A549 (cell line): ENCODE measurements at regions not wholly inside any gene's neighbourhood (a gene's known extent, or its start where the extent isn't known, plus 50 kb on each side); places are given as distances from the start of the nearest gene placed in this dataset.

Experiments
- ATAC-seq, 2 experiments: fragments of 200-7000 bp in 1 of 2; fragments of >200 bp in 1 of 2; cut with Nextera tagmentation in 1 of 2; cut with Tn5 transposase in 1 of 2; 3 replicates each; pipeline versions ENCODE4 v1.8.0 to v1.9.1; 2018 to 2020; ENCODE audit warnings: mild to moderate bottlenecking in 1 of 2, moderate library complexity in 1 of 2
- CTCF ChIA-PET: fragments of 300-600 bp; sonication (Branson Sonifier 250); formaldehyde crosslinking; extraction: SDS; loops from one replicate; lab custom pipeline; 2021; ENCODE audit warnings: antibody characterized with exemption, inconsistent platforms; lab: Yijun Ruan, JAX
- POLR2A ChIA-PET: fragments of 350-600 bp; formaldehyde crosslinking; extraction: SDS; loops from one replicate; lab custom pipeline; 2021; ENCODE audit warnings: antibody characterized with exemption, inconsistent platforms; lab: Yijun Ruan, JAX
- DNase-seq, 2 experiments: peaks; one replicate each; pipeline versions ENCODE4 v3.0.0 to v3.0.0-alpha.2; 2011 to 2016; ENCODE audit warnings: low read depth in 1 of 2, low spot score in 1 of 2
- FAIRE-seq: peaks from 2 replicates; lab custom pipeline; 2011; peaks lifted over from hg19 to GRCh38; lab: Jason Lieb, UNC
- H3K27ac ChIP-seq, 2 experiments: fragments of >200 bp; sonication (Bioruptor Twin); formaldehyde crosslinking; 3 replicates each; pipeline ENCODE4 v1.5.1; 2016 to 2017
- H3K4me1 ChIP-seq: fragments of >200 bp; sonication (Bioruptor Twin); formaldehyde crosslinking; 3 replicates; pipeline ENCODE4 v1.6.1; 2016
- H3K4me2 ChIP-seq: fragments of >200 bp; sonication (Bioruptor Twin); formaldehyde crosslinking; 3 replicates; pipeline ENCODE4 v1.6.1; 2016
- H3K4me3 ChIP-seq: fragments of >200 bp; sonication (Bioruptor Twin); formaldehyde crosslinking; 3 replicates; pipeline ENCODE4 v1.5.1; 2016
- H3K9me3 ChIP-seq: fragments of >200 bp; sonication (Bioruptor Twin); formaldehyde crosslinking; 3 replicates; pipeline ENCODE4 v1.6.1; 2016
- CHD4 ChIP-seq: fragments of 200-600 bp; sonication (generic); IDR thresholded peaks from 2 replicates; pipeline ENCODE4 v1.6.1; 2016; ENCODE audit warnings: antibody characterized with exemption, mild to moderate bottlenecking, borderline replicate concordance
- E2F6 ChIP-seq: IDR thresholded peaks from 2 replicates; pipeline ENCODE4 v1.6.1; 2012; ENCODE audit warnings: low read depth, borderline replicate concordance
- EHF ChIP-seq: fragments of 250-450 bp; sonication (Bioruptor Pico); IDR thresholded peaks from 2 replicates; pipeline ENCODE4 v1.5.0; 2020; ENCODE audit warnings: mild to moderate bottlenecking
- ELK1 ChIP-seq: fragments of 150-350 bp; IDR thresholded peaks from 2 replicates; pipeline ENCODE4 v1.6.1; 2014; ENCODE audit warnings: low read depth, mild to moderate bottlenecking, low read length
- EP300 ChIP-seq, 2 experiments: fragments of >200 bp; sonication (Bioruptor Twin); formaldehyde crosslinking; IDR thresholded peaks; 2 replicates in 1 of 2; 3 replicates in 1 of 2; pipeline ENCODE4 v1.6.1; 2016 to 2017
- FOSL2 ChIP-seq, 2 experiments: fragments of 450-650 bp in 1 of 2; fragments of >200 bp in 1 of 2; sonication (Bioruptor Twin) in 1 of 2; formaldehyde crosslinking; IDR thresholded peaks; 2 replicates each; pipeline versions ENCODE4 v1.5.0 to v1.6.1; 2016 to 2020; ENCODE audit warnings: mild to moderate bottlenecking in 1 of 2, moderate library complexity in 1 of 2
- FOXS1 ChIP-seq: fragments of 250-450 bp; sonication (Bioruptor Pico); IDR thresholded peaks from 2 replicates; pipeline ENCODE4 v1.5.0; 2020; ENCODE audit warnings: mild to moderate bottlenecking, moderate library complexity
- HDAC2 ChIP-seq: fragments of 200-600 bp; sonication (generic); IDR thresholded peaks from 2 replicates; pipeline ENCODE4 v1.6.1; 2016
- HMGXB4 ChIP-seq: fragments of 250-450 bp; sonication (Bioruptor Pico); IDR thresholded peaks from 2 replicates; pipeline ENCODE4 v1.5.0; 2021; ENCODE audit warnings: mild to moderate bottlenecking, moderate library complexity, borderline replicate concordance
- JUNB ChIP-seq: fragments of >200 bp; sonication (Bioruptor Twin); formaldehyde crosslinking; IDR thresholded peaks from 2 replicates; pipeline ENCODE4 v1.6.1; 2016
- MAFK ChIP-seq: fragments of 450-650 bp; IDR thresholded peaks from 2 replicates; pipeline ENCODE4 v1.6.1; 2014; ENCODE audit not compliant: partially characterized antibody
- MAX ChIP-seq: IDR thresholded peaks from 2 replicates; pipeline ENCODE4 v1.6.1; 2012
- MYC ChIP-seq: IDR thresholded peaks from 2 replicates; pipeline ENCODE4 v1.6.1; 2012; ENCODE audit warnings: mild to moderate bottlenecking, inconsistent platforms, low read length, improper control_type of control experiment, borderline replicate concordance
- NPAS2 ChIP-seq: fragments of 250-450 bp; sonication (Bioruptor Pico); IDR thresholded peaks from 2 replicates; pipeline ENCODE4 v1.8.0; 2022; ENCODE audit warnings: mild to moderate bottlenecking, moderate library complexity, borderline replicate concordance
- NR3C1 ChIP-seq: fragments of >200 bp; sonication (Bioruptor Twin); formaldehyde crosslinking; IDR thresholded peaks from 3 replicates; pipeline ENCODE4 v1.6.1; 2017
- PBX3 ChIP-seq: IDR thresholded peaks from 2 replicates; pipeline ENCODE4 v1.6.1; 2012
- POLR2A ChIP-seq: IDR thresholded peaks from 2 replicates; pipeline ENCODE4 v1.6.1; 2012; ENCODE audit warnings: mild to moderate bottlenecking, low read length
- RAD21 ChIP-seq, 2 experiments: fragments of >200 bp in 1 of 2; sonication (Bioruptor Twin) in 1 of 2; formaldehyde crosslinking in 1 of 2; IDR thresholded peaks in 1 of 2; conservative IDR thresholded peaks in 1 of 2; 2 replicates in 1 of 2; 3 replicates in 1 of 2; pipeline ENCODE4 v1.6.1; 2012 to 2018; ENCODE audit warnings: inconsistent platforms in 1 of 2
- SREBF2 ChIP-seq: fragments of 450-650 bp; IDR thresholded peaks from 2 replicates; pipeline ENCODE4 v1.6.1; 2014; ENCODE audit warnings: mild to moderate bottlenecking, moderate library complexity
- TFCP2L1 ChIP-seq: fragments of 250-450 bp; sonication (Bioruptor Pico); IDR thresholded peaks from 2 replicates; pipeline ENCODE4 v1.5.0; 2021; ENCODE audit warnings: mild to moderate bottlenecking
- ZNF302 ChIP-seq: fragments of 250-450 bp; sonication (Bioruptor Pico); IDR thresholded peaks from 2 replicates; pipeline ENCODE4 v1.9.0; 2021; ENCODE audit warnings: inconsistent platforms, mild to moderate bottlenecking, moderate library complexity
- ZSCAN20 ChIP-seq: fragments of 250-450 bp; sonication (Bioruptor Pico); IDR thresholded peaks from 2 replicates; pipeline ENCODE4 v1.8.0; 2022; ENCODE audit warnings: mild to moderate bottlenecking, moderate library complexity
- WGBS: methylation state at CpG from one replicate; pipeline ENCODE4 v1.1.6; 2017; ENCODE audit errors: missing lambda C conversion rate; 5-methylcytosine and 5-hydroxymethylcytosine counted together

- Histone ChIP-seq H3K4me2 (no peak overlapping the region), H3K4me1 (no peaks in the 10 kb centered on the region), H3K9me3 (no peaks in the 10 kb centered on the region), H3K4me3 (no peak overlapping the region), H3K27ac (no peak overlapping the region)
- POLR2A ChIA-PET: no interaction called here
- CTCF ChIA-PET: no interaction called here
- 2% methylated on average over 5 of the region's 5 CpGs for WGBS
- no peak for TF ChIP-seq ELK1
- no peak for TF ChIP-seq MYC
- ATAC-seq: no peak
- no peak for DNase-seq
- no peak for FAIRE-seq
Observed at GRCh38 chr11:87659807-87660206, 515.4 kb downstream of the RAB38 start.

GRCh38 chr11:87645626-87646025, 529.6 kb downstream of the RAB38 start:
- TF ChIP-seq EP300 (IDR thresholded peaks at IDR 0.05): no peak
- no peak for TF ChIP-seq JUNB
- TF ChIP-seq FOSL2 (IDR thresholded peaks at IDR 0.05): no peak
- TF ChIP-seq FOSL2 (CRISPR knock-in tag; IDR thresholded peaks at IDR 0.05): no peak
- Histone ChIP-seq H3K27ac (no peak overlapping the region), H3K4me3 (no peak overlapping the region), H3K4me2 (no peak overlapping the region), H3K9me3 (no peaks in the 10 kb centered on the region), H3K4me1 (no peaks in the 10 kb centered on the region)
- 17% methylated on average over 1 of the region's 1 CpG for WGBS
- POLR2A ChIA-PET: no interaction called here
- FAIRE-seq: no peak
- CTCF ChIA-PET: no interaction called here
- DNase-seq: no peak
- no peak for ATAC-seq

- ATAC-seq (no peak), FAIRE-seq (no peak), DNase-seq (no peak)
- H3K27ac ChIP-seq: no peak overlapping the region
- ChIA-PET CTCF (no interaction called here), POLR2A (no interaction called here)
- no peaks in the 10 kb centered on the region for H3K9me3 ChIP-seq
- H3K4me3 ChIP-seq: no peak overlapping the region
- TF ChIP-seq ZNF302 (CRISPR knock-in tag): no peak
- TF ChIP-seq HDAC2: no peak
- TF ChIP-seq E2F6: no peak
- no peak for TF ChIP-seq EHF (CRISPR knock-in tag)
- TF ChIP-seq POLR2A: no peak
- TF ChIP-seq MAFK: no peak
- no peak for TF ChIP-seq TFCP2L1 (CRISPR knock-in tag)
- TF ChIP-seq NPAS2: no peak
- no peak for TF ChIP-seq NR3C1
- no peak for TF ChIP-seq PBX3
- TF ChIP-seq SREBF2: no peak
- no peak for TF ChIP-seq EP300 (IDR thresholded peaks at IDR 0.05)
- TF ChIP-seq RAD21 (conservative IDR thresholded peaks at IDR 0.05 in 1 of 2, IDR thresholded peaks at IDR 0.05 in 1 of 2): no peak
- TF ChIP-seq CHD4: no peak
- TF ChIP-seq FOXS1 (CRISPR knock-in tag): no peak
- no peak for TF ChIP-seq ZSCAN20
- no peak for TF ChIP-seq ELK1
- TF ChIP-seq MAX: no peak
- TF ChIP-seq HMGXB4 (CRISPR knock-in tag): no peak
- WGBS: 3% methylated on average over 1 of the region's 1 CpG
- no peak overlapping the region for H3K4me2 ChIP-seq
- H3K4me1 ChIP-seq: no peaks in the 10 kb centered on the region
Observed at GRCh38 chr11:87639753-87640364, 535.4 kb downstream of the RAB38 start.
